Fibroblast of lung (primary cell): ENCODE measurements at regions not wholly inside any gene's neighbourhood (a gene's known extent, or its start where the extent isn't known, plus 50 kb on each side); places are given as distances from the start of the nearest gene placed in this dataset.

Experiments used
- CTCF ChIP-seq, 2 donors: IDR thresholded peaks in 1 of 2; conservative IDR thresholded peaks in 1 of 2; 1 replicate in 1 of 2; 2 replicates in 1 of 2; pipeline ENCODE4 v1.5.1; 2011 to 2012; ENCODE audit warnings: low read length in 2 of 2, control low read depth in 1 of 2, inconsistent platforms in 1 of 2, low read depth in 1 of 2, mild to moderate bottlenecking in 1 of 2
- EZH2 ChIP-seq: IDR thresholded peaks from 2 replicates; pipeline ENCODE4 v1.5.1; 2012; ENCODE audit warnings: low read length, control low read depth, mild to moderate bottlenecking; ENCODE audit errors: missing control alignments

- TF ChIP-seq CTCF (conservative IDR thresholded peaks at IDR 0.05 in 1 of 2, IDR thresholded peaks at IDR 0.05 in 1 of 2; ENCODE audit: low read depth in 1 of 2, low read length in 2 of 2) (no peak), EZH2 (no peak)
Measured at GRCh38 chr18:24917767-24918166, 434.2 kb downstream of the ZNF521 start.
